Stomach (tissue), 8 donors: ENCODE measurements at regions not wholly inside any gene's neighbourhood (a gene's known extent, or its start where the extent isn't known, plus 50 kb on each side); places are given as distances from the start of the nearest gene placed in this dataset.
A peak's percentile ranks its signal among the peaks of the same experiment; 100 is the strongest.

Experiments
- DNase-seq, 2 donors: peaks; one replicate each; pipeline versions ENCODE4 v3.0.0 to v3.0.0-alpha.2; 2013 to 2019
- H3K27ac ChIP-seq, 5 donors: fragments of 200-600 bp in 4 of 5; sonication (generic) in 4 of 5; one replicate each; pipeline ENCODE4 v1.5.1; 2013 to 2019; ENCODE audit warnings: mild to moderate bottlenecking in 1 of 5, moderate library complexity in 1 of 5
- H3K27me3 ChIP-seq, 3 donors: fragments of 200-600 bp; sonication (generic); one replicate each; pipeline ENCODE4 v1.5.1; 2017 to 2019; ENCODE audit warnings: mixed run types in 1 of 3
- H3K36me3 ChIP-seq, 4 donors: fragments of 200-600 bp; sonication (generic); 1 replicate in 3 of 4; 2 replicates in 1 of 4; pipeline ENCODE4 v1.5.1; 2016 to 2019
- H3K4me1 ChIP-seq, 4 donors: fragments of 200-600 bp; sonication (generic); one replicate each; pipeline ENCODE4 v1.5.1; 2016 to 2019
- H3K4me3 ChIP-seq, 4 donors: fragments of 200-600 bp; sonication (generic) in 3 of 4; one replicate each; pipeline ENCODE4 v1.5.1; 2016 to 2019; ENCODE audit warnings: mild to moderate bottlenecking in 1 of 4
- H3K9me3 ChIP-seq, 4 donors: fragments of 200-600 bp; sonication (generic); one replicate each; pipeline ENCODE4 v1.5.1; 2016 to 2019
- EP300 ChIP-seq: sonication (generic); formaldehyde crosslinking; IDR thresholded peaks from one replicate; pipeline ENCODE4 v1.6.1; 2017; ENCODE audit warnings: antibody characterized with exemption
- POLR2A ChIP-seq, 4 donors: fragments of 450-650 bp; IDR thresholded peaks; one replicate each; pipeline ENCODE4 v1.6.1; 2016; ENCODE audit warnings: antibody characterized with exemption in 4 of 4, control low read depth in 2 of 4, mild to moderate bottlenecking in 1 of 4, moderate library complexity in 1 of 4
- POLR2AphosphoS5 ChIP-seq, 3 donors: sonication (generic); formaldehyde crosslinking; IDR thresholded peaks; one replicate each; pipeline ENCODE4 v1.6.1; 2016; ENCODE audit warnings: antibody characterized with exemption in 3 of 3
- WGBS, 5 donors: extraction: QIAGEN DNeasy Blood & Tissue Kit in 3 of 5; methylation state at CpG; one replicate each; pipeline versions ENCODE4 v1.1.5 to v1.1.7; 2013 to 2018; 5-methylcytosine and 5-hydroxymethylcytosine counted together
- intact Hi-C: fragments of 100-400 bp; cut with DNase I; formaldehyde crosslinking; loops from one replicate; pipeline ENCODE4 v1.15.1; 2023; ENCODE audit warnings: low total_unique reads
- TF ChIP-seq, protein P1 (sequence below), 7 experiments: fragments of 450-650 bp in 4 of 7; fragments of 200-600 bp in 3 of 7; sonication (generic) in 3 of 7; IDR thresholded peaks; one replicate each; pipeline ENCODE4 v1.5.1; 2016 to 2019; ENCODE audit warnings: antibody characterized with exemption in 7 of 7, control low read depth in 2 of 7, mild to moderate bottlenecking in 1 of 7
- donor health status: healthy with polysubstance abuse.
- donor health status: Bipolar disorder and iron deficiency.
- donor health status: healthy.

DNA sequence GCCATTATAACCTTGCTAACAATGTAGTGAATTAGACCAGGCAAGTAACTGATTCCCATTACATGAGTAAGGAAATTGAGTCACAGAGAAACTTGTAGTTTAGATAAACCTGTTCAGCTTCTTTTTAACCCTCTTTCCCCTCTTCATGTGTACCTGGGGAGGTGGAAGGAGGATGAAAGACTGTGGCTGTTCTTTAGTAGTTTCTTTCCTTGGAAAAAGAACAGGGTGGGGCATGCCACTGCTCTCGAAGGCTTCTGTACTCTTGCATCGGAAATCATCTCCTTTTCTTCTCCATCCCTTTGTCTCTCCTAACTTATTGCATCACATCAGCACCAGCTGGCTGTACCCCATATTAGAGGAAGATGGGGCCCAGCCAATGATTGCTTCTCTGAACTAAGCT is 171.4 kb downstream of the PPARGC1A start:
- H3K4me3 ChIP-seq: no peak overlapping the region
- TF ChIP-seq POLR2A (IDR thresholded peaks at IDR 0.05) (no peak), POLR2AphosphoS5 (IDR thresholded peaks at IDR 0.05) (no peak), EP300 (no peak)
- TF ChIP-seq, protein P1, sequence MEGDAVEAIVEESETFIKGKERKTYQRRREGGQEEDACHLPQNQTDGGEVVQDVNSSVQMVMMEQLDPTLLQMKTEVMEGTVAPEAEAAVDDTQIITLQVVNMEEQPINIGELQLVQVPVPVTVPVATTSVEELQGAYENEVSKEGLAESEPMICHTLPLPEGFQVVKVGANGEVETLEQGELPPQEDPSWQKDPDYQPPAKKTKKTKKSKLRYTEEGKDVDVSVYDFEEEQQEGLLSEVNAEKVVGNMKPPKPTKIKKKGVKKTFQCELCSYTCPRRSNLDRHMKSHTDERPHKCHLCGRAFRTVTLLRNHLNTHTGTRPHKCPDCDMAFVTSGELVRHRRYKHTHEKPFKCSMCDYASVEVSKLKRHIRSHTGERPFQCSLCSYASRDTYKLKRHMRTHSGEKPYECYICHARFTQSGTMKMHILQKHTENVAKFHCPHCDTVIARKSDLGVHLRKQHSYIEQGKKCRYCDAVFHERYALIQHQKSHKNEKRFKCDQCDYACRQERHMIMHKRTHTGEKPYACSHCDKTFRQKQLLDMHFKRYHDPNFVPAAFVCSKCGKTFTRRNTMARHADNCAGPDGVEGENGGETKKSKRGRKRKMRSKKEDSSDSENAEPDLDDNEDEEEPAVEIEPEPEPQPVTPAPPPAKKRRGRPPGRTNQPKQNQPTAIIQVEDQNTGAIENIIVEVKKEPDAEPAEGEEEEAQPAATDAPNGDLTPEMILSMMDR (IDR thresholded peaks at IDR 0.05): no peak
- no peaks in the 10 kb centered on the region for H3K4me1 ChIP-seq
- no peak for DNase-seq
- no peaks in the 10 kb centered on the region for H3K9me3 ChIP-seq
- no peaks in the 10 kb centered on the region for H3K36me3 ChIP-seq
- 93 to 97% (median 94%) methylated on average over 2 of the region's 2 CpGs for WGBS, 5 donors
- no peak overlapping the region for H3K27ac ChIP-seq
- intact Hi-C loops: no loop called here
- H3K27me3 ChIP-seq: no peaks in the 10 kb centered on the region

DNA sequence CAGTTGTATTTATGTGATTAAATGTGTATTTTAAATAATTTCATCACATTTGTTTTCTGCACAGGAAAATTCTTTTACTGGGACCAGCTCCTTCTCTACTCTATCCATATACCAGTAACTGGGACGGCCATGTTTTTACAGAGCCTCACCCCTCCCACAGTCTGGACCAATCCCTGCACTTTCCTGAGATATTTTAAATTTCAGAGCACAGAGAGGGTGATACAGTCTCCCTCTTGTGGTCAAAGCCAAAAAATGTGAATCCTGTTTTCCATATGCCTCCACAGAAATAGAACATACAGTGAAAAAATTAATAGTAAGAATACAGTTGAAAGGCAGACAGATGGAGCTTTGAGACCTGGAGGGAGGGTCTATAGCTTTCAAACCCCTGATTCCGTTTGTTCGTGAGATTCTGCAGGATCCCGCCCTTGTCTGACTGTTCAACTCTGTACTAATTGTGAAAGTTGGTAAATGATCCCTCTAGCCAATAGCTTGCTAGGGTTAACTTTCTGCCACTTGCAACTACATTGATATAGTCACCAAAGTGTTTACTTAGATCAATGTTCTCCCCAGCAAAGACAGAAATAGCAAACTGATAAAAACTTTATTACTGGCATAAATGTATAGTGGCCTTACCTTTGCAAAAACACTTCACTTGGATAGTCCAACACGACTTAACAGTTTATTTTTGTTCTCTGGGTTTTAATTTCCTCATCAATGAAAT is 172.2 kb downstream of the PPARGC1A start:
- Histone ChIP-seq H3K27ac (no peak overlapping the region), H3K9me3 (no peaks in the 10 kb centered on the region), H3K27me3 (no peaks in the 10 kb centered on the region), H3K4me3 (no peak overlapping the region), H3K36me3 (no peaks in the 10 kb centered on the region), H3K4me1 (no peaks in the 10 kb centered on the region)
- intact Hi-C loops: no loop called here
- DNase-seq: peak in 1 of 2 donors; percentile 6
- 71 to 87% (median 84%) methylated on average over 5 of the region's 5 CpGs for WGBS, 5 donors
- no peak for TF ChIP-seq EP300
- no peak for TF ChIP-seq POLR2AphosphoS5 (IDR thresholded peaks at IDR 0.05)
- TF ChIP-seq, protein P1 (IDR thresholded peaks at IDR 0.05): peak in 1 of 7 experiments; percentile 8
- no peak for TF ChIP-seq POLR2A (IDR thresholded peaks at IDR 0.05)

DNA sequence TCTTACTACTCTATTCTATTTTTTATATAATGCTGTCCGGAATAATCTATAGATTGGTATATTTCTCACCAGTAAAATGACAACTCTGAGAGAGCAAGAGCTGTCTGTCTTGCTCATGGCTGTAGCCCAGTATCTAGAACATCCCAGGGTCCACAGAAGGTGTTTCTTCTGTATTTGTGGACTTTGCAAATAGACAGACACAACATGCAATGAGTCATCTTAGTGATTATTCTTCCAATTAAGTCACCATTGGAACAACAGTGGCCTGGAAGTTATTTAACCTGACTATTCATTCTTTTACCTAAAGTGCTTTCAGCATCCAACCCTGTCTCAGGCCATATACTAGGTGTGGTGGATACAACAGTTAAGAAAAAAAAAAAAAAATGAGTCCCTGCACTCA is 179.5 kb downstream of the PPARGC1A start:
- no peak for TF ChIP-seq POLR2A (IDR thresholded peaks at IDR 0.05)
- TF ChIP-seq, protein P1 (IDR thresholded peaks at IDR 0.05): no peak
- no peak for TF ChIP-seq POLR2AphosphoS5 (IDR thresholded peaks at IDR 0.05)
- no peak for TF ChIP-seq EP300
- H3K9me3 ChIP-seq: no peaks in the 10 kb centered on the region
- intact Hi-C loops: no loop called here
- WGBS, 5 donors: 92 to 98% (median 94%) methylated on average over 1 of the region's 1 CpG
- no peaks in the 10 kb centered on the region for H3K36me3 ChIP-seq
- no peak overlapping the region for H3K27ac ChIP-seq
- H3K4me1 ChIP-seq: no peaks in the 10 kb centered on the region
- DNase-seq: no peak
- no peak overlapping the region for H3K4me3 ChIP-seq
- no peaks in the 10 kb centered on the region for H3K27me3 ChIP-seq

DNA sequence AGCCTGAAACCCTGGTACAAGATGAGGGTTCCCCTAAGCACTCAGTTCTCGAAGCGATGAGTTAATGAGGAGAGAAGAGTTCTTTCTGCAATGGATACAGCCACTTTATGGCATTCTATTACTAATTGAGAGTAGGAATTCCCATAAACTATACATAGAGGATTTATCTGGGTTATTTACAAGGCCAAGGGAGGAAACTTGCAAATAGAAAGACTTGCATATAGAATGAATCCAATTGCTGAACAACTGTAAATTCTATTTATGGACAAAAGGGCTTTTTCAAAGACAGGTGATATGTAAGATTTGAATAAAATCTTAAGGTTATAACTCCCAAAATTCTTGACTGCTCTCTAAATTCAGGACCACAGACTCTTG is 182.2 kb downstream of the PPARGC1A start:
- Histone ChIP-seq H3K27ac (no peak overlapping the region), H3K9me3 (no peaks in the 10 kb centered on the region), H3K4me1 (no peaks in the 10 kb centered on the region), H3K36me3 (no peaks in the 10 kb centered on the region), H3K4me3 (no peak overlapping the region), H3K27me3 (no peaks in the 10 kb centered on the region)
- intact Hi-C loops: no loop called here
- TF ChIP-seq POLR2AphosphoS5 (IDR thresholded peaks at IDR 0.05) (no peak), POLR2A (IDR thresholded peaks at IDR 0.05) (no peak), EP300 (no peak)
- TF ChIP-seq, protein P1 (IDR thresholded peaks at IDR 0.05): no peak
- DNase-seq: no peak
- 92 to 100% (median 94%) methylated on average over 2 of the region's 2 CpGs for WGBS, 5 donors
